Astrocyte of the cerebellum (primary cell): ENCODE measurements at regions not wholly inside any gene's neighbourhood (a gene's known extent, or its start where the extent isn't known, plus 50 kb on each side); places are given as distances from the start of the nearest gene placed in this dataset.
"Not testable (repeated sequence)": the region's sequence is repeated elsewhere in the genome, so short reads cannot be mapped to it uniquely, and the experiment has no call there.

Source experiments
- DNase-seq: peaks from one replicate; pipeline ENCODE4 v3.0.0-alpha.2; 2011; ENCODE audit warnings: low read depth
- H3K4me3 ChIP-seq: 2 replicates; pipeline ENCODE4 v1.5.1; 2011; ENCODE audit warnings: mild to moderate bottlenecking, low read depth, low read length, moderate library complexity
- CTCF ChIP-seq: IDR thresholded peaks from 2 replicates; pipeline ENCODE4 v1.5.1; 2012; ENCODE audit warnings: low read length, low read depth, moderate library complexity, mild to moderate bottlenecking; ENCODE audit errors: missing control alignments
- in situ Hi-C: cut with HindIII; loops from 2 replicates; pipeline ENCODE4 v1.10.0; 2017; ENCODE audit warnings: low sequenced_read_pairs

- DNase-seq: no peak
- H3K4me3 ChIP-seq: no peak overlapping the region
- in situ Hi-C loops: no loop called here
- no peak for TF ChIP-seq CTCF
Measured at GRCh38 chr4:112732142-112732541, 95.2 kb downstream of the LARP7 start.

GRCh38 chr4:112735474-112735951 is 98.6 kb downstream of the LARP7 start:
- no peak overlapping the region for H3K4me3 ChIP-seq
- DNase-seq: no peak
- in situ Hi-C loops: no loop called here
- no peak for TF ChIP-seq CTCF

- no peak for TF ChIP-seq CTCF
- DNase-seq: no peak
- in situ Hi-C loops: no loop called here
- no peak overlapping the region for H3K4me3 ChIP-seq
Measured at GRCh38 chr4:112736718-112737135, 99.8 kb downstream of the LARP7 start.

- in situ Hi-C loops: no loop called here
- no peak for DNase-seq
- no peak overlapping the region for H3K4me3 ChIP-seq
- no peak for TF ChIP-seq CTCF
Measured at GRCh38 chr4:112739442-112739841, 102.5 kb downstream of the LARP7 start.

GRCh38 chr4:112747036-112747435 is 110.1 kb downstream of the LARP7 start:
- in situ Hi-C loops: no loop called here
- no peak for DNase-seq
- no peak overlapping the region for H3K4me3 ChIP-seq
- TF ChIP-seq CTCF: no peak

GRCh38 chr4:112748352-112748878 is 111.5 kb downstream of the LARP7 start:
- in situ Hi-C loops: no loop called here
- DNase-seq: no peak
- H3K4me3 ChIP-seq: no peak overlapping the region
- no peak for TF ChIP-seq CTCF

- in situ Hi-C loops, DNase-seq, H3K4me3 ChIP-seq: not testable (repeated sequence)
Measured at GRCh38 chr4:112750749-112751148, 113.8 kb downstream of the LARP7 start.
